ENCODE measurements at regions not wholly inside any gene's neighbourhood (a gene's known extent, or its start where the extent isn't known, plus 50 kb on each side); places are given as distances from the start of the nearest gene placed in this dataset.

DNA sequence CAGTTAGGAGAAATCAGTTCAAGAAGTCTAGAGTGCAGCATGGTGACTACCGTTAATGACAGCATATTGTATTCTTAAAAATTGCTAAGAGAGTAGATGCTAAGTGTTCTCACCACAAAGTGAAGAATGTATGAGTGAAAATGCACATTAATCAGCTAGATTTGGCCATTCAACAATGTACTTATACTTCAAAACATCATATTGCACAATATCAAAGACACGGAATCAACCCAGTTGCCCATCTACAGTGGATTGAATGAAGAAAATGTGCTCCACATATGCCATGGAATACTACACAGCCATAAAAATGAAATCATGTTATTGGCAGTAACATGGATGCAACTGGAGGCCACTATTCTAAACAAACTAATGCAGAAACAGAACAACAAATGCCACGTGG is 119.9 kb upstream of the NDN start:
- no peak for TF ChIP-seq CTCF (IDR thresholded peaks at IDR 0.05)
- no peak overlapping the region for H3K4me3 Mint-ChIP-seq
- H3K9me3 Mint-ChIP-seq, result peaks cover 70% of the 10 kb centered on the region
- H3K27me3 Mint-ChIP-seq (ENCODE audit: insufficient read depth), result peaks cover 2% of the 10 kb centered on the region; the same call in 1 of the 2 replicates
- no peak for DNase-seq
- H3K36me3 Mint-ChIP-seq (ENCODE audit: low read depth), result peaks cover 6% of the 10 kb centered on the region; the same call in 1 of the 2 replicates
- H3K27ac Mint-ChIP-seq, result no peak overlapping the region
- H3K4me1 Mint-ChIP-seq (ENCODE audit: low read depth), result no peaks in the 10 kb centered on the region

- Mint-ChIP-seq H3K27ac (no peak overlapping the region), H3K9me3 (peaks cover 63% of the 10 kb centered on the region), H3K36me3 (ENCODE audit: low read depth) (no peaks in the 10 kb centered on the region), H3K4me1 (ENCODE audit: low read depth) (no peaks in the 10 kb centered on the region), H3K27me3 (ENCODE audit: insufficient read depth) (no peaks in the 10 kb centered on the region), H3K4me3 (no peak overlapping the region)
- no peak for DNase-seq
- TF ChIP-seq CTCF (IDR thresholded peaks at IDR 0.05), result no peak
Measured at GRCh38 chr15:23823508-23823907, 136.4 kb upstream of the NDN start.

DNA sequence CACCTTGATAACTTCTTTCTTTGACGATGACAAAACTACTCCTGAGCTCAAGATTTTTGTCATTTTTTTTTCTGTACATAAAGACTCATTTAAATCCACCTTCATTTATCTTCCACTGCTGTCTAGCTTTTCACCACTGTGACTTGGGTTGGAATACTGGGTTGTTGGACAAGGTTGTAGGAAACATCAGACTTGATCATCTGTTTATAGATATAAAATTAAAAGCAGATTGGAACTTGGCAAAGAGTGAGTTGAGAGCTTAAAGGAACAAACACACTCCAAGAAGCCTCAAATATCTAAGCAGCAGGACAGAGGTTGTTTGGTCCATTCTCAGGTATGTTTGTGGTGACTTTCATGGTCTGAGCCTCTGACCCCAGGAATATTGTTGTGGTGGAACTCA is 141.7 kb upstream of the NDN start:
- H3K4me3 Mint-ChIP-seq, result no peak overlapping the region
- TF ChIP-seq CTCF (IDR thresholded peaks at IDR 0.05), result no peak
- H3K4me1 Mint-ChIP-seq (ENCODE audit: low read depth), result no peaks in the 10 kb centered on the region
- peaks cover 69% of the 10 kb centered on the region for H3K9me3 Mint-ChIP-seq
- no peak overlapping the region for H3K27ac Mint-ChIP-seq
- H3K36me3 Mint-ChIP-seq (ENCODE audit: low read depth), result no peaks in the 10 kb centered on the region
- no peak for DNase-seq
- peaks cover 1% of the 10 kb centered on the region; the same call in 1 of the 2 replicates for H3K27me3 Mint-ChIP-seq (ENCODE audit: insufficient read depth)

DNA sequence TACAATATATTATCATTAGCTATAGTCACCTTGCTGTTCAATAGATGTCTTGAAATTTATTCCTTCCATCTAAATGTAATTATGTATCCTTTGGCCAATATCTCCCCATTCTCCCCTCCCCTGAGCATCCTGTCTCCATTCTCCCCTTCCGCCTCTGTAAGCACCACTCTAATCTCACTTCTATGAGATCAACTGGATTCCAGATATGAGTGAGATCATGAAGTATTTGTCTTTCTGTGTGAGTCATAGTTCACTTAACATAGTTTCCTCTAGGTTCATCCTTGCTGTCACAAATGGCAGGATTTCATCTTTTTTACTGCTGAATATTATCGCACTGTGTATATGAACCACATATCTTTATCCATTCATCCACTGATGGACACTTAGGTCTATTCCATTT is 148.8 kb upstream of the NDN start:
- Mint-ChIP-seq H3K27me3 (ENCODE audit: insufficient read depth) (no peaks in the 10 kb centered on the region; the same call in 1 of the 2 replicates), H3K4me1 (ENCODE audit: low read depth) (no peaks in the 10 kb centered on the region), H3K27ac (no peak overlapping the region), H3K9me3 (peaks cover 58% of the 10 kb centered on the region), H3K36me3 (ENCODE audit: low read depth) (no peaks in the 10 kb centered on the region), H3K4me3 (no peak overlapping the region)
- DNase-seq, result no peak
- no peak for TF ChIP-seq CTCF (IDR thresholded peaks at IDR 0.05)

DNA sequence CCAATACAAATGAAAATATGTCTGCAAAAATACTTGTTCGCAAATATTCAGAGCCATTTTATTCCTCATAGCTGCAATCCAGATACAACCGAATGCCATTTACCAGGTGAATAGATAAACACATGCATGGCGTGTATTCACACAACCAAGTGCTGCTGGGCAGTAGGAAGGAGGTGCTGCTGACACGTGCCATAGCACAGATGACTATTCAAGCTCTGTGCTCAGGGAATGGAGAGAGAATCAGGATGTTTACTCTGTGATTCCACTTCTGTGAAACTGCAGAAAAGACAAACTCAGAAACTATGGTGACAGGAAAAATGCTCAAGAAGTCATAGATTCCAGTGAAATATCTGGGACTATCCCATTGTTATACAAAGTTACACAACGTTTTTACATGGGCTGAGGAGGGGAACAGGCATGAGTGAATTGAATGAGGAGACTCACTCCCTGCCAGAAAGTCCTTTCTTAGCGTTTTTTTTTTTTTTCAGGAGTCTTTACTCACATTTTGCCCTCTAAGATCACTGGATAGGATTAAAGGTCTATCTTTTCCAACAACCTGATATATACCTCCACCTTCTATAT is 152.9 kb upstream of the NDN start:
- no peaks in the 10 kb centered on the region; the same call in 1 of the 2 replicates for H3K27me3 Mint-ChIP-seq (ENCODE audit: insufficient read depth)
- no peaks in the 10 kb centered on the region for H3K36me3 Mint-ChIP-seq (ENCODE audit: low read depth)
- no peak overlapping the region for H3K27ac Mint-ChIP-seq
- no peak for DNase-seq
- no peak for TF ChIP-seq CTCF (IDR thresholded peaks at IDR 0.05)
- no peaks in the 10 kb centered on the region for H3K4me1 Mint-ChIP-seq (ENCODE audit: low read depth)
- H3K9me3 Mint-ChIP-seq, result peaks cover 56% of the 10 kb centered on the region
- no peak overlapping the region for H3K4me3 Mint-ChIP-seq

DNA sequence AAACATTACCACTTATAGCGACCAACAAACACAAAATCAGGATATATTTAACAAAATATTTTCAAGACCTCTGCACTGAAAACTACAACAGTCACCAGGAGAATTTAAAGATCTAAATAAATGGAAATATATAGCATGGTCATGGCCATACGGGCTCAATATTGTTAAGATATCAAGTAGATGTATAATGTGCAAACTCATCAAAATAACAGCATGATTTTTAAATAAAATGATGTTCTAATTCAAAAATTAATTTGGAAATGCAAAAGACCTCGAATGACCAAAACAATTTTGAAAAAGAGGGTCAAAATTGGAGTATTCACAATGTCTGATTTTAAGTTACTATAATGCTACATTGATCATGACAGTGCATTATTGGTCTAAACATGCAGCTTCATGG is 159.1 kb upstream of the NDN start:
- Mint-ChIP-seq H3K27ac (no peak overlapping the region), H3K36me3 (ENCODE audit: low read depth) (no peaks in the 10 kb centered on the region), H3K4me1 (ENCODE audit: low read depth) (no peaks in the 10 kb centered on the region), H3K9me3 (peaks cover 58% of the 10 kb centered on the region), H3K4me3 (no peak overlapping the region), H3K27me3 (ENCODE audit: insufficient read depth) (no peaks in the 10 kb centered on the region)
- no peak for DNase-seq
- TF ChIP-seq CTCF (IDR thresholded peaks at IDR 0.05), result no peak

Measured in HFFc6 (cell line).